ENCODE measurements at regions not wholly inside any gene's neighbourhood (a gene's known extent, or its start where the extent isn't known, plus 50 kb on each side); places are given as distances from the start of the nearest gene placed in this dataset.

DNA sequence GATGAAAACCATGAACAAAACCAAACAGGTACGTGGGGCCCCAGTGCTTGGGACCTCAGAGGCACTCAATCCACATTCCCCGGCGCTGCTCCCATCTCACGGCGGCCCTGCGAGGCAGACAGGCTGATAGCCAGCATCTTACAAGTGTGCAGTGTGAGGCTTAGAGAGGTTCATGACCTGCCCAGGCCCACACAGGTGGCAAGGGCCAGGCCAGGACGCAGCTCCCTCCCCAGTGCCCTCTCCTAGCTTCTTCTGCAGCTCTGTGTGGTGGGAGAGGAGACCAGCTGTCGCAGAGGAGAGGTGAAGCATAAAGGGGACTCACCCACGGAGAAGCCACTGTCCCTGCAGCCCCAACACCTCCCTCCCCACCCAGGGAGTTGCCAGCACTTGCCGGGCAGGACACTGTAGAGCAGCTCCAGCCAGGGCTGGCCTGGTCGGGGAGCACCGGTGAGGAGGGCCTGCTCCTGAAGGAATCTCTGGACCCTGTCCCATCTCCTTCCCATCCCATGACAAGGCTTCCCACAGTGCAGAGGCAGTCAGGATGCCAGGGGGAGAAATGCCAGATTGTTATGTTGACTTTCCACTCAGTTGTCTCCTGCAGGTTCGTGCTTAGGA is 92.4 kb upstream of the TMEM45B start:
- H2AFZ ChIP-seq (ENCODE audit: control insufficient read depth, low read depth, low read length), result no peak overlapping the region
- TF ChIP-seq SMAD5 (IDR thresholded peaks at IDR 0.05; ENCODE audit: low read depth) (no peak), SP1 (IDR thresholded peaks at IDR 0.05; ENCODE audit: low read depth, low read length) (no peak), CBX5 (IDR thresholded peaks at IDR 0.05; ENCODE audit: low read depth) (no peak)
- ChIA-PET POLR2A (no interaction called here), SMC1A (ENCODE audit: uncharacterized antibody, unreplicated experiment) (no interaction called here), RAD21 (ENCODE audit: unreplicated experiment) (no interaction called here), CTCF (interaction anchor here (0.7 kb wide), 1 partner anchor 184 kb away, joined by 3 read pairs; no protein-coding TSS in a partner anchor)
- H3K79me2 ChIP-seq (ENCODE audit: control insufficient read depth, insufficient read depth, low read length), result no peaks in the 10 kb centered on the region
- H3K4me3 ChIP-seq, result no peak overlapping the region
- BruUV-seq (replicated peaks), result no TSS peak
- no peaks in the 10 kb centered on the region for H4K20me1 ChIP-seq (ENCODE audit: control insufficient read depth, insufficient read depth)
- DNase-seq (ENCODE audit: low read depth, low spot score) (no peak), FAIRE-seq (no peak), ATAC-seq (no peak)
- no peaks in the 10 kb centered on the region; a peak in 1 of 4 replicates for H3K27me3 ChIP-seq (replicated peaks in 1 of 2; ENCODE audit: control insufficient read depth in 2 of 2, insufficient read depth in 2 of 2, low read length in 1 of 2)
- H3K4me1 ChIP-seq (ENCODE audit: control insufficient read depth, insufficient read depth, low read length), result no peaks in the 10 kb centered on the region
- in situ Hi-C loops (cut with MboI) (no loop called here), intact Hi-C loops (cut with micrococcal nuclease; ENCODE audit: unreplicated experiment) (no loop called here)
- no peak overlapping the region for H3K9ac ChIP-seq (ENCODE audit: control insufficient read depth, insufficient read depth, low read length)
- WGBS (ENCODE audit: insufficient coverage, insufficient replicate concordance, low lambda C conversion rate, missing lambda C conversion rate), result 23% methylated on average over 13 of the region's 13 CpGs
- H3K4me2 ChIP-seq (ENCODE audit: control insufficient read depth, insufficient read depth), result no peak overlapping the region
- H3K27ac ChIP-seq (ENCODE audit: control insufficient read depth, insufficient read depth), result no peak overlapping the region
- H3K36me3 ChIP-seq (ENCODE audit: control insufficient read depth in 2 of 2, insufficient read depth in 2 of 2, low read length in 1 of 2), result no peaks in the 10 kb centered on the region
- H3K9me3 ChIP-seq (replicated peaks; ENCODE audit: control insufficient read depth, insufficient read depth, low read length), result no peaks in the 10 kb centered on the region

DNA sequence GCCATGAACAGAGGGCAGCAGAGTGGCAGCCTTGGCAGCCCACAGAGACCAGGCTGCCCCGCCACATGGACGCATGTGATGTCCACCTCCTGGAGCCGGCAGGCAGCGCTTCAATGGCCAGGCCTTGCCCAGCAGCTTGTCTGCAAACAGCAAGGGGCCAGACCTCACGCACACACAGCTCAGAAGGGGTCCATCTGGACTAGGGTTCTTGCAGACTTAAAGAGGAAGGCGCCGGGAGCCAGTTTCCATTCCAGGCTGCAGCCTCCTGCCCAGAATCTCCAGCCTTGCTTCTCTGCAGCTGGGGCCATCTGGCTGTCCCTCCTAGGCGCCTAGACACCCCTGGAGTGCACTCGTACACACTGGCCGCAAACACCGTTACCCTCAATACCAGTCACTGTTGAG is 91.9 kb upstream of the TMEM45B start:
- CTCF ChIA-PET, result interaction anchor here (0.7 kb wide), 1 partner anchor 184 kb away, joined by 3 read pairs; no protein-coding TSS in a partner anchor

More for the DNA sequence above, 91.9 kb upstream of the TMEM45B start:
- H3K27ac ChIP-seq (ENCODE audit: control insufficient read depth, insufficient read depth), result no peak overlapping the region
- H3K36me3 ChIP-seq (ENCODE audit: control insufficient read depth in 2 of 2, insufficient read depth in 2 of 2, low read length in 1 of 2), result no peaks in the 10 kb centered on the region
- H3K4me3 ChIP-seq, result no peak overlapping the region
- ChIA-PET SMC1A (ENCODE audit: uncharacterized antibody, unreplicated experiment) (no interaction called here), POLR2A (no interaction called here), RAD21 (ENCODE audit: unreplicated experiment) (no interaction called here)
- in situ Hi-C loops (cut with MboI), result no loop called here
- H3K4me2 ChIP-seq (ENCODE audit: control insufficient read depth, insufficient read depth), result no peak overlapping the region
- no TSS peak for BruUV-seq (replicated peaks)
- no peak for DNase-seq (ENCODE audit: low read depth, low spot score)
- ATAC-seq, result no peak
- no peak overlapping the region for H2AFZ ChIP-seq (ENCODE audit: control insufficient read depth, low read depth, low read length)
- no peak for FAIRE-seq
- TF ChIP-seq CREM (IDR thresholded peaks at IDR 0.05; ENCODE audit: low read depth) (no peak), SUPT20H (IDR thresholded peaks at IDR 0.05; ENCODE audit: borderline replicate concordance, control insufficient read depth, low read depth, low read length) (no peak)
- WGBS (ENCODE audit: insufficient coverage, insufficient replicate concordance, low lambda C conversion rate, missing lambda C conversion rate), result 20% methylated on average over 11 of the region's 11 CpGs
- intact Hi-C loops (cut with micrococcal nuclease; ENCODE audit: unreplicated experiment), result no loop called here
- no peaks in the 10 kb centered on the region for H4K20me1 ChIP-seq (ENCODE audit: control insufficient read depth, insufficient read depth)
- no peaks in the 10 kb centered on the region for H3K79me2 ChIP-seq (ENCODE audit: control insufficient read depth, insufficient read depth, low read length)
- H3K4me1 ChIP-seq (ENCODE audit: control insufficient read depth, insufficient read depth, low read length), result no peaks in the 10 kb centered on the region
- no peak overlapping the region for H3K9ac ChIP-seq (ENCODE audit: control insufficient read depth, insufficient read depth, low read length)
- no peaks in the 10 kb centered on the region; a peak in 1 of 4 replicates for H3K27me3 ChIP-seq (replicated peaks in 1 of 2; ENCODE audit: control insufficient read depth in 2 of 2, insufficient read depth in 2 of 2, low read length in 1 of 2)
- no peaks in the 10 kb centered on the region for H3K9me3 ChIP-seq (replicated peaks; ENCODE audit: control insufficient read depth, insufficient read depth, low read length)
